Neural cell (in vitro differentiated cells): ENCODE measurements at regions not wholly inside any gene's neighbourhood (a gene's known extent, or its start where the extent isn't known, plus 50 kb on each side); places are given as distances from the start of the nearest gene placed in this dataset.

Source experiments
- EZH2 ChIP-seq: fragments of 200-600, 300-800 bp; shearing (Covaris generic), sonication (generic); IDR thresholded peaks from 2 replicates; pipeline ENCODE4 v1.6.1; 2014; ENCODE audit warnings: antibody characterized with exemption, low read length, borderline replicate concordance, mild to moderate bottlenecking; ENCODE audit not compliant: insufficient read depth, poor library complexity, severe bottlenecking
- RAD21 ChIP-seq: fragments of 450-650 bp; conservative IDR thresholded peaks from 2 replicates; pipeline ENCODE4 v1.6.1; 2014; ENCODE audit warnings: antibody characterized with exemption, mild to moderate bottlenecking, moderate library complexity
- SMC3 ChIP-seq: fragments of 450-650 bp; conservative IDR thresholded peaks from 2 replicates; pipeline ENCODE4 v1.6.1; 2014; ENCODE audit warnings: antibody characterized with exemption, mild to moderate bottlenecking, moderate library complexity; ENCODE audit not compliant: poor library complexity
- TAF1 ChIP-seq: IDR thresholded peaks from 2 replicates; pipeline ENCODE4 v1.6.1; 2012; ENCODE audit warnings: low read depth
- TF ChIP-seq, protein P1 (sequence below): IDR thresholded peaks from 2 replicates; pipeline ENCODE4 v1.6.1; 2012; ENCODE audit warnings: borderline replicate concordance
- TF ChIP-seq, protein P2 (sequence below): fragments of 450-650 bp; IDR thresholded peaks from 2 replicates; pipeline ENCODE4 v1.5.1; 2014; ENCODE audit warnings: antibody characterized with exemption, mild to moderate bottlenecking, moderate library complexity; ENCODE audit not compliant: poor library complexity, severe bottlenecking

DNA sequence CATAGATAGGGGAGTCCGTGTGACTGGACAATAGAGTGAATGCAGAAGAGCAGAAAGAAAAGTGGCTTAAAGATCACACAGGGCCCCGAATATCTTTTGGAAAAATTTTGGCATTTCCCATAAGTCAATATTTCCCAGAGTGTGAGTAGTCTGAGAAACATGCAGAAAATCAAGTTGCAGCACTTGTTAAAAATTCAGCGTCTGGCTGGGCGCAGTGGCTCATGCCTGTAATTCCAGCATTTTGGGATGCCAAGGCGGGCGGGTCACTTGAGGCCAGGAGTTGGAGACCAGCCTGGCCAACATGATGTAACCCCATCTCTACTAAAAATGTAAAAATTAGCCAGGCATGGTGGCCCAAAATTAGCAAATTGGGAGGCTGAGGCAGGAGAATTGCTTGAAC, 227.0 kb downstream of the DRD1 start:
- TF ChIP-seq, protein P1, sequence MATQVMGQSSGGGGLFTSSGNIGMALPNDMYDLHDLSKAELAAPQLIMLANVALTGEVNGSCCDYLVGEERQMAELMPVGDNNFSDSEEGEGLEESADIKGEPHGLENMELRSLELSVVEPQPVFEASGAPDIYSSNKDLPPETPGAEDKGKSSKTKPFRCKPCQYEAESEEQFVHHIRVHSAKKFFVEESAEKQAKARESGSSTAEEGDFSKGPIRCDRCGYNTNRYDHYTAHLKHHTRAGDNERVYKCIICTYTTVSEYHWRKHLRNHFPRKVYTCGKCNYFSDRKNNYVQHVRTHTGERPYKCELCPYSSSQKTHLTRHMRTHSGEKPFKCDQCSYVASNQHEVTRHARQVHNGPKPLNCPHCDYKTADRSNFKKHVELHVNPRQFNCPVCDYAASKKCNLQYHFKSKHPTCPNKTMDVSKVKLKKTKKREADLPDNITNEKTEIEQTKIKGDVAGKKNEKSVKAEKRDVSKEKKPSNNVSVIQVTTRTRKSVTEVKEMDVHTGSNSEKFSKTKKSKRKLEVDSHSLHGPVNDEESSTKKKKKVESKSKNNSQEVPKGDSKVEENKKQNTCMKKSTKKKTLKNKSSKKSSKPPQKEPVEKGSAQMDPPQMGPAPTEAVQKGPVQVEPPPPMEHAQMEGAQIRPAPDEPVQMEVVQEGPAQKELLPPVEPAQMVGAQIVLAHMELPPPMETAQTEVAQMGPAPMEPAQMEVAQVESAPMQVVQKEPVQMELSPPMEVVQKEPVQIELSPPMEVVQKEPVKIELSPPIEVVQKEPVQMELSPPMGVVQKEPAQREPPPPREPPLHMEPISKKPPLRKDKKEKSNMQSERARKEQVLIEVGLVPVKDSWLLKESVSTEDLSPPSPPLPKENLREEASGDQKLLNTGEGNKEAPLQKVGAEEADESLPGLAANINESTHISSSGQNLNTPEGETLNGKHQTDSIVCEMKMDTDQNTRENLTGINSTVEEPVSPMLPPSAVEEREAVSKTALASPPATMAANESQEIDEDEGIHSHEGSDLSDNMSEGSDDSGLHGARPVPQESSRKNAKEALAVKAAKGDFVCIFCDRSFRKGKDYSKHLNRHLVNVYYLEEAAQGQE = no peak
- TF ChIP-seq, protein P2, sequence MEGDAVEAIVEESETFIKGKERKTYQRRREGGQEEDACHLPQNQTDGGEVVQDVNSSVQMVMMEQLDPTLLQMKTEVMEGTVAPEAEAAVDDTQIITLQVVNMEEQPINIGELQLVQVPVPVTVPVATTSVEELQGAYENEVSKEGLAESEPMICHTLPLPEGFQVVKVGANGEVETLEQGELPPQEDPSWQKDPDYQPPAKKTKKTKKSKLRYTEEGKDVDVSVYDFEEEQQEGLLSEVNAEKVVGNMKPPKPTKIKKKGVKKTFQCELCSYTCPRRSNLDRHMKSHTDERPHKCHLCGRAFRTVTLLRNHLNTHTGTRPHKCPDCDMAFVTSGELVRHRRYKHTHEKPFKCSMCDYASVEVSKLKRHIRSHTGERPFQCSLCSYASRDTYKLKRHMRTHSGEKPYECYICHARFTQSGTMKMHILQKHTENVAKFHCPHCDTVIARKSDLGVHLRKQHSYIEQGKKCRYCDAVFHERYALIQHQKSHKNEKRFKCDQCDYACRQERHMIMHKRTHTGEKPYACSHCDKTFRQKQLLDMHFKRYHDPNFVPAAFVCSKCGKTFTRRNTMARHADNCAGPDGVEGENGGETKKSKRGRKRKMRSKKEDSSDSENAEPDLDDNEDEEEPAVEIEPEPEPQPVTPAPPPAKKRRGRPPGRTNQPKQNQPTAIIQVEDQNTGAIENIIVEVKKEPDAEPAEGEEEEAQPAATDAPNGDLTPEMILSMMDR = no peak
- TF ChIP-seq SMC3 (no peak), EZH2 (no peak), TAF1 (no peak), RAD21 (no peak)
